Heart left ventricle (tissue), 13 donors: ENCODE measurements at regions not wholly inside any gene's neighbourhood (a gene's known extent, or its start where the extent isn't known, plus 50 kb on each side); places are given as distances from the start of the nearest gene placed in this dataset.

ENCODE experiments used
- CTCF ChIP-seq, 12 donors: fragments of 200-600 bp; sonication (generic) in 4 of 12; IDR thresholded peaks; one replicate each; pipeline versions ENCODE4 v1.5.0 to v1.8.0; 2018 to 2022; ENCODE audit warnings: antibody characterized with exemption in 12 of 12, mild to moderate bottlenecking in 5 of 12
- POLR2A ChIP-seq, 2 donors: fragments of 450-650 bp; IDR thresholded peaks; one replicate each; pipeline ENCODE4 v1.6.1; 2017; ENCODE audit warnings: antibody characterized with exemption in 2 of 2, mild to moderate bottlenecking in 2 of 2, moderate library complexity in 2 of 2
- donor health status: ischemic (EF 13 %, LVEDD 7.1; RV severe dilation, severe dysfunction).
- donor health status: DM: no; HTN: yes; CAD: no.
- donor health status: DM: no; HTN: no; CAD: no.
- donor health status: ischemic (EF 25% LVEDD 6.9; RV normal size, moderate dysfunction).
- donor health status: ischemic (EF 25% LVEDD 5.7; RV mildly dilated, moderate dysfunction).
- donor health status: ischemic (EF 35%, LVEDD 5.7; RV mildly dilated, moderate dysfunction).
- donor health status: nonischemic (EF 11% LVEDD 7.7; RV severe dilation, severe dysfunction).
- donor health status: DM: yes; HTN: yes; CAD: no.
- donor health status: PGD.
- donor health status: ischemic (EF 29% LVEDD 5.4; RV normal size, mild dysfunction).
- donor health status: nonischemic (EF 23%, LVEDD 6.1; RV moderate dilation, normal function).

- TF ChIP-seq POLR2A (IDR thresholded peaks at IDR 0.05): no peak
- TF ChIP-seq CTCF (IDR thresholded peaks at IDR 0.05): no peak
Observed at GRCh38 chr5:164301708-164302107, 796.3 kb downstream of the MAT2B start.
